ENCODE measurements at regions not wholly inside any gene's neighbourhood (a gene's known extent, or its start where the extent isn't known, plus 50 kb on each side); places are given as distances from the start of the nearest gene placed in this dataset.

- no peaks in the 10 kb centered on the region for H3K27me3 Mint-ChIP-seq (ENCODE audit: low read depth)
- ATAC-seq = no peak
- no peak for DNase-seq (ENCODE audit: low spot score)
- ChIA-PET POLR2A (no interaction called here), CTCF (no interaction called here)
- no peak overlapping the region for H3K4me3 Mint-ChIP-seq
- H3K27ac Mint-ChIP-seq = no peak overlapping the region
- H3K36me3 Mint-ChIP-seq = peaks cover 2% of the 10 kb centered on the region
- no peaks in the 10 kb centered on the region for H3K4me1 Mint-ChIP-seq
- no peak for TF ChIP-seq TEAD1 (CRISPR knock-in tag; IDR thresholded peaks at IDR 0.05)
- H3K9me3 Mint-ChIP-seq = 0 out of 2 replicates have a peak, but pooled peaks cover 6% of the 10 kb centered on the region
Measured at GRCh38 chr2:151024696-151025251, 236.9 kb downstream of the RBM43 start.

GRCh38 chr2:151021747-151022452, 239.8 kb downstream of the RBM43 start:
- ATAC-seq = no peak
- H3K27me3 Mint-ChIP-seq (ENCODE audit: low read depth) = no peaks in the 10 kb centered on the region
- TF ChIP-seq NFYB (CRISPR knock-in tag; conservative IDR thresholded peaks at IDR 0.05; ENCODE audit: low read depth) (no peak), EMX1 (CRISPR knock-in tag; IDR thresholded peaks at IDR 0.05) (no peak), MYBL2 (CRISPR knock-in tag; IDR thresholded peaks at IDR 0.05) (no peak), NR1H2 (CRISPR knock-in tag; IDR thresholded peaks at IDR 0.05) (no peak), RELA (CRISPR knock-in tag; IDR thresholded peaks at IDR 0.05; ENCODE audit: borderline replicate concordance) (no peak), SMAD4 (CRISPR knock-in tag; IDR thresholded peaks at IDR 0.05) (no peak), ATF1 (CRISPR knock-in tag; IDR thresholded peaks at IDR 0.05) (no peak), ERG (CRISPR knock-in tag; IDR thresholded peaks at IDR 0.05) (no peak)
- H3K4me3 Mint-ChIP-seq = no peak overlapping the region
- no peak for DNase-seq (ENCODE audit: low spot score)
- POLR2A ChIA-PET = no interaction called here
- CTCF ChIA-PET = no interaction called here
- peaks cover 8% of the 10 kb centered on the region for H3K36me3 Mint-ChIP-seq
- no peaks in the 10 kb centered on the region for H3K4me1 Mint-ChIP-seq
- H3K27ac Mint-ChIP-seq = no peak overlapping the region
- H3K9me3 Mint-ChIP-seq = peaks cover 12% of the 10 kb centered on the region; the same call in 1 of the 2 replicates

GRCh38 chr2:151020411-151020810, 241.3 kb downstream of the RBM43 start:
- no peak for TF ChIP-seq USF2 (CRISPR knock-in tag; IDR thresholded peaks at IDR 0.05)
- no peak for TF ChIP-seq E2F4 (CRISPR knock-in tag; IDR thresholded peaks at IDR 0.05; ENCODE audit: borderline replicate concordance, low read depth)
- TF ChIP-seq KAT7 (CRISPR knock-in tag; IDR thresholded peaks at IDR 0.05; ENCODE audit: borderline replicate concordance) = no peak
- TF ChIP-seq ETV6 (CRISPR knock-in tag; IDR thresholded peaks at IDR 0.05) = no peak
- 0 out of 2 replicates have a peak, but pooled peaks cover 3% of the 10 kb centered on the region for H3K4me1 Mint-ChIP-seq
- no peaks in the 10 kb centered on the region for H3K27me3 Mint-ChIP-seq (ENCODE audit: low read depth)
- no peak for DNase-seq (ENCODE audit: low spot score)
- ChIA-PET CTCF (no interaction called here), POLR2A (no interaction called here)
- ATAC-seq = no peak
- no peak overlapping the region for H3K4me3 Mint-ChIP-seq
- no peak overlapping the region for H3K27ac Mint-ChIP-seq
- H3K36me3 Mint-ChIP-seq = peaks cover 8% of the 10 kb centered on the region
- H3K9me3 Mint-ChIP-seq = peaks cover 12% of the 10 kb centered on the region; the same call in 1 of the 2 replicates

GRCh38 chr2:151009437-151010175, 252.1 kb downstream of the RBM43 start:
- peaks cover 17% of the 10 kb centered on the region for H3K4me1 Mint-ChIP-seq
- H3K27ac Mint-ChIP-seq = no peak overlapping the region
- ATAC-seq (no peak), DNase-seq (ENCODE audit: low spot score) (no peak)
- H3K27me3 Mint-ChIP-seq (ENCODE audit: low read depth) = no peaks in the 10 kb centered on the region
- CTCF ChIA-PET = no interaction called here
- POLR2A ChIA-PET = no interaction called here
- peaks cover 2% of the 10 kb centered on the region; the same call in 1 of the 2 replicates for H3K36me3 Mint-ChIP-seq
- H3K4me3 Mint-ChIP-seq = no peak overlapping the region
- peaks cover 6% of the 10 kb centered on the region for H3K9me3 Mint-ChIP-seq
- no peak for TF ChIP-seq FOXP1 (CRISPR knock-in tag; IDR thresholded peaks at IDR 0.05; ENCODE audit: borderline replicate concordance)
- no peak for TF ChIP-seq ZNF219 (CRISPR knock-in tag; IDR thresholded peaks at IDR 0.05; ENCODE audit: borderline replicate concordance)
- TF ChIP-seq CTCF (IDR thresholded peaks at IDR 0.05) = no peak
- no peak for TF ChIP-seq EMX1 (CRISPR knock-in tag; IDR thresholded peaks at IDR 0.05)
- no peak for TF ChIP-seq HMGXB4 (CRISPR knock-in tag; IDR thresholded peaks at IDR 0.05)
- TF ChIP-seq GTF2I (CRISPR knock-in tag; conservative IDR thresholded peaks at IDR 0.05) = no peak
- TF ChIP-seq CREM (CRISPR knock-in tag; IDR thresholded peaks at IDR 0.05) = no peak
- no peak for TF ChIP-seq FOXK1 (CRISPR knock-in tag; IDR thresholded peaks at IDR 0.05)

Data from WTC11 (cell line).